Coronary artery (tissue), 2 donors: ENCODE measurements at regions not wholly inside any gene's neighbourhood (a gene's known extent, or its start where the extent isn't known, plus 50 kb on each side); places are given as distances from the start of the nearest gene placed in this dataset.

Experiments used
- DNase-seq: peaks from one replicate; pipeline ENCODE4 v3.0.0-alpha.2; 2017; ENCODE audit warnings: low spot score
- H3K27ac ChIP-seq, 2 donors: fragments of 200-600 bp; sonication (generic); one replicate each; pipeline ENCODE4 v1.5.1; 2016 to 2019
- H3K4me3 ChIP-seq: fragments of 200-600 bp; sonication (generic); 2 replicates; pipeline ENCODE4 v1.5.1; 2016; ENCODE audit warnings: mild to moderate bottlenecking, moderate library complexity
- CTCF ChIP-seq: fragments of 200-600 bp; sonication (generic); IDR thresholded peaks from one replicate; pipeline ENCODE4 v1.5.1; 2019; ENCODE audit warnings: antibody characterized with exemption

- no peak overlapping the region for H3K4me3 ChIP-seq
- no peak for TF ChIP-seq CTCF
- DNase-seq, result no peak
- H3K27ac ChIP-seq, result no peak overlapping the region
These were observed 814.2 kb downstream of the BRINP1 start for GRCh38 chr9:118554987-118555386.

GRCh38 chr9:118558026-118558425 is 811.2 kb downstream of the BRINP1 start:
- no peak for DNase-seq
- no peak overlapping the region for H3K4me3 ChIP-seq
- H3K27ac ChIP-seq, result no peak overlapping the region
- TF ChIP-seq CTCF, result no peak

GRCh38 chr9:118558891-118559290 is 810.3 kb downstream of the BRINP1 start:
- H3K4me3 ChIP-seq, result no peak overlapping the region
- DNase-seq, result no peak
- TF ChIP-seq CTCF, result no peak
- H3K27ac ChIP-seq, result no peak overlapping the region

GRCh38 chr9:118561051-118561450 is 808.2 kb downstream of the BRINP1 start:
- H3K27ac ChIP-seq, result no peak overlapping the region
- TF ChIP-seq CTCF, result no peak
- no peak overlapping the region for H3K4me3 ChIP-seq
- DNase-seq, result no peak

GRCh38 chr9:118563677-118564076 is 805.6 kb downstream of the BRINP1 start:
- TF ChIP-seq CTCF, result no peak
- H3K27ac ChIP-seq, result no peak overlapping the region
- DNase-seq, result no peak
- no peak overlapping the region for H3K4me3 ChIP-seq

GRCh38 chr9:118567861-118568260 is 801.4 kb downstream of the BRINP1 start:
- Histone ChIP-seq H3K27ac (no peak overlapping the region), H3K4me3 (no peak overlapping the region)
- TF ChIP-seq CTCF, result no peak
- no peak for DNase-seq

- no peak overlapping the region for H3K4me3 ChIP-seq
- no peak for TF ChIP-seq CTCF
- DNase-seq, result no peak
- H3K27ac ChIP-seq, result no peak overlapping the region
These were observed 800.5 kb downstream of the BRINP1 start for GRCh38 chr9:118568704-118569103.
